GM23248 (cell line): ENCODE measurements at regions not wholly inside any gene's neighbourhood (a gene's known extent, or its start where the extent isn't known, plus 50 kb on each side); places are given as distances from the start of the nearest gene placed in this dataset.

Experiments used
- DNase-seq: peaks from one replicate; pipeline ENCODE4 v3.0.0-alpha.2; 2015
- H2AFZ ChIP-seq: fragments of 200-600 bp; sonication (generic); 2 replicates; pipeline ENCODE4 v1.6.1; 2016; ENCODE audit warnings: antibody characterized with exemption
- H3F3A ChIP-seq: fragments of 200-600 bp; sonication (generic); 2 replicates; pipeline ENCODE4 v1.6.1; 2016; ENCODE audit warnings: mild to moderate bottlenecking, antibody characterized with exemption, mixed run types; ENCODE audit not compliant: insufficient read depth
- H3K27ac ChIP-seq: fragments of 200-600 bp; sonication (generic); 2 replicates; pipeline ENCODE4 v1.5.1; 2016; ENCODE audit warnings: mild to moderate bottlenecking
- H3K27me3 ChIP-seq: fragments of 200-600 bp; sonication (generic); replicated peaks from 2 replicates; pipeline ENCODE4 v1.6.1; 2016; ENCODE audit warnings: mild to moderate bottlenecking; ENCODE audit not compliant: insufficient read depth
- H3K36me3 ChIP-seq: fragments of 200-600 bp; sonication (generic); 2 replicates; pipeline ENCODE4 v1.6.1; 2016; ENCODE audit warnings: low read depth, mild to moderate bottlenecking
- H3K4me1 ChIP-seq: fragments of 200-600 bp; sonication (generic); 2 replicates; pipeline ENCODE4 v1.6.1; 2016; ENCODE audit warnings: mild to moderate bottlenecking; ENCODE audit not compliant: insufficient read depth
- H3K4me2 ChIP-seq: fragments of 200-600 bp; sonication (generic); one replicate; pipeline ENCODE4 v1.6.1; 2016; ENCODE audit warnings: mild to moderate bottlenecking; ENCODE audit not compliant: unreplicated experiment
- H3K4me3 ChIP-seq: fragments of 200-600 bp; sonication (generic); 2 replicates; pipeline ENCODE4 v1.5.1; 2016; ENCODE audit warnings: mild to moderate bottlenecking
- H3K79me2 ChIP-seq: fragments of 200-600 bp; sonication (generic); 2 replicates; pipeline ENCODE4 v1.6.1; 2016; ENCODE audit warnings: mild to moderate bottlenecking; ENCODE audit not compliant: insufficient read depth
- H3K9ac ChIP-seq: fragments of 200-600 bp; sonication (generic); 2 replicates; pipeline ENCODE4 v1.6.1; 2016; ENCODE audit warnings: mild to moderate bottlenecking
- H3K9me2 ChIP-seq: fragments of 200-600 bp; sonication (generic); 2 replicates; pipeline ENCODE4 v1.6.1; 2016; ENCODE audit warnings: mixed run types, mild to moderate bottlenecking, moderate library complexity; ENCODE audit not compliant: insufficient read depth
- H3K9me3 ChIP-seq: fragments of 200-600 bp; sonication (generic); one replicate; pipeline ENCODE4 v1.6.1; 2017; ENCODE audit warnings: low read depth
- H4K20me1 ChIP-seq: fragments of 200-600 bp; sonication (generic); 2 replicates; pipeline ENCODE4 v1.6.0; 2016; ENCODE audit not compliant: insufficient read depth
- EZH2 ChIP-seq: fragments of 200-600 bp; sonication (generic); IDR thresholded peaks from 2 replicates; pipeline ENCODE4 v1.6.1; 2018; ENCODE audit warnings: antibody characterized with exemption, mild to moderate bottlenecking; ENCODE audit not compliant: insufficient read depth, poor library complexity, severe bottlenecking
- EZH2phosphoT487 ChIP-seq: fragments of 200-600 bp; sonication (generic); IDR thresholded peaks from 2 replicates; pipeline ENCODE4 v1.6.1; 2018; ENCODE audit warnings: antibody characterized with exemption, moderate library complexity, mild to moderate bottlenecking, low read depth; ENCODE audit not compliant: insufficient read depth
- WGBS, 2 experiments: methylation state at CpG; one replicate each; pipeline ENCODE4 v1.1.6; 2015 to 2017; ENCODE audit warnings: low lambda C conversion rate in 2 of 2, low coverage in 1 of 2; ENCODE audit errors: missing lambda C conversion rate in 2 of 2; 5-methylcytosine and 5-hydroxymethylcytosine counted together
- in situ Hi-C: fragments of 300-500 bp; cut with MboI; formaldehyde crosslinking; loops from 2 replicates; pipeline ENCODE4 v1.15.0; 2020

GRCh38 chr2:171227066-171227782 is 66.5 kb upstream of the TLK1 start:
- peak overlapping the region; percentile 29 for H3K4me2 ChIP-seq
- H3K9me3 ChIP-seq = no peaks in the 10 kb centered on the region
- H3K27me3 ChIP-seq = no peaks in the 10 kb centered on the region
- no peaks in the 10 kb centered on the region for H3K36me3 ChIP-seq
- no peaks in the 10 kb centered on the region for H3K79me2 ChIP-seq
- no peak overlapping the region for H3K4me3 ChIP-seq
- no peaks in the 10 kb centered on the region for H3K9me2 ChIP-seq
- H2AFZ ChIP-seq = no peak overlapping the region
- DNase-seq = peak; percentile 65
- no peaks in the 10 kb centered on the region for H4K20me1 ChIP-seq
- peaks cover 22% of the 10 kb centered on the region for H3K4me1 ChIP-seq
- H3K27ac ChIP-seq = no peak overlapping the region
- H3F3A ChIP-seq = peaks cover 15% of the 10 kb centered on the region; the same call in 1 of the 2 replicates
- in situ Hi-C loops = no loop called here
- no peak overlapping the region for H3K9ac ChIP-seq
- TF ChIP-seq EZH2 (no peak), EZH2phosphoT487 (no peak)
- 10 to 20% methylated on average over 2 of the region's 2 CpGs for WGBS, 2 experiments

- no peaks in the 10 kb centered on the region for H3K36me3 ChIP-seq
- peaks cover 22% of the 10 kb centered on the region for H3K4me1 ChIP-seq
- no peak overlapping the region for H3K27ac ChIP-seq
- H2AFZ ChIP-seq = no peak overlapping the region
- peaks cover 15% of the 10 kb centered on the region; the same call in 1 of the 2 replicates for H3F3A ChIP-seq
- no peaks in the 10 kb centered on the region for H3K9me2 ChIP-seq
- H3K4me3 ChIP-seq = no peak overlapping the region
- no peaks in the 10 kb centered on the region for H3K9me3 ChIP-seq
- no peak overlapping the region for H3K9ac ChIP-seq
- DNase-seq = no peak
- TF ChIP-seq EZH2 = no peak
- TF ChIP-seq EZH2phosphoT487 = no peak
- H3K79me2 ChIP-seq = no peaks in the 10 kb centered on the region
- in situ Hi-C loops = no loop called here
- H3K27me3 ChIP-seq = no peaks in the 10 kb centered on the region
- no peak overlapping the region for H3K4me2 ChIP-seq
- H4K20me1 ChIP-seq = no peaks in the 10 kb centered on the region
Observed at GRCh38 chr2:171226461-171226860, 65.8 kb upstream of the TLK1 start.

GRCh38 chr2:171225989-171226388 is 65.3 kb upstream of the TLK1 start:
- Histone ChIP-seq H3K79me2 (no peaks in the 10 kb centered on the region), H3K27ac (no peak overlapping the region), H3K9me3 (no peaks in the 10 kb centered on the region), H3K9ac (no peak overlapping the region), H3K27me3 (no peaks in the 10 kb centered on the region), H3F3A (peaks cover 15% of the 10 kb centered on the region; the same call in 1 of the 2 replicates), H2AFZ (no peak overlapping the region), H3K4me3 (no peak overlapping the region), H3K4me1 (peaks cover 22% of the 10 kb centered on the region), H3K9me2 (no peaks in the 10 kb centered on the region), H4K20me1 (no peaks in the 10 kb centered on the region), H3K36me3 (no peaks in the 10 kb centered on the region), H3K4me2 (no peak overlapping the region)
- in situ Hi-C loops = no loop called here
- no peak for DNase-seq
- TF ChIP-seq EZH2 (no peak), EZH2phosphoT487 (no peak)
- WGBS, 2 experiments = 98 to 100% methylated on average over 1 of the region's 1 CpG

- H3K27me3 ChIP-seq = no peaks in the 10 kb centered on the region
- DNase-seq = peak; percentile 95
- H3K4me2 ChIP-seq = peak overlapping the region; percentile 75
- no peaks in the 10 kb centered on the region for H4K20me1 ChIP-seq
- H3K36me3 ChIP-seq = no peaks in the 10 kb centered on the region
- WGBS, 2 experiments = 66 to 68% methylated on average over 3 of the region's 3 CpGs
- H3K9ac ChIP-seq = no peak overlapping the region
- H3K4me3 ChIP-seq = peak overlapping the region; percentile 38
- no peak overlapping the region for H2AFZ ChIP-seq
- no peaks in the 10 kb centered on the region for H3K9me2 ChIP-seq
- no peaks in the 10 kb centered on the region for H3K79me2 ChIP-seq
- in situ Hi-C loops = no loop called here
- H3K4me1 ChIP-seq = peaks cover 22% of the 10 kb centered on the region
- no peak overlapping the region for H3K27ac ChIP-seq
- peaks cover 15% of the 10 kb centered on the region; the same call in 1 of the 2 replicates for H3F3A ChIP-seq
- no peaks in the 10 kb centered on the region for H3K9me3 ChIP-seq
- TF ChIP-seq EZH2 = no peak
- TF ChIP-seq EZH2phosphoT487 = 0 out of 2 replicates have a peak, but pooled peaks have one; percentile 33
Observed at GRCh38 chr2:171225302-171225980, 64.7 kb upstream of the TLK1 start.
